ENCODE measurements at regions not wholly inside any gene's neighbourhood (a gene's known extent, or its start where the extent isn't known, plus 50 kb on each side); places are given as distances from the start of the nearest gene placed in this dataset.

- no peaks in the 10 kb centered on the region for H3K27me3 ChIP-seq (ENCODE audit: control insufficient read depth, insufficient read depth, low read length)
- TF ChIP-seq RFX5 (IDR thresholded peaks at IDR 0.05; ENCODE audit: low read depth, low read length) (no peak), CEBPB (IDR thresholded peaks at IDR 0.05; ENCODE audit: low read depth, low read length) (0 out of 2 replicates have a peak, but pooled peaks have one; percentile 17)
- H4K8ac ChIP-seq (ENCODE audit: low read depth in 2 of 2, low read length in 2 of 2) = no peak overlapping the region
- WGBS, 2 experiments (ENCODE audit: extremely low coverage in 2 of 2, insufficient read length in 1 of 2) = no CpG with 5 or more reads among the region's 3 CpGs
- no peaks in the 10 kb centered on the region for H3K9me1 ChIP-seq (ENCODE audit: insufficient read depth, low read length)
- no peak overlapping the region for H2AFZ ChIP-seq (replicated peaks; ENCODE audit: low read length, poor library complexity)
- dilution Hi-C loops (cut with HindIII; ENCODE audit: low sequenced_read_pairs, unreplicated experiment) = no loop called here
- H3K36me3 ChIP-seq (ENCODE audit: control insufficient read depth, insufficient read depth, low read length) = no peaks in the 10 kb centered on the region
- DNase-seq (no peak), ATAC-seq (ENCODE audit: low read depth) (no peak)
- no peak overlapping the region for H2AK5ac ChIP-seq (ENCODE audit: low read depth, low read length)
- H4K91ac ChIP-seq (ENCODE audit: insufficient read depth, low read depth, low read length) = no peak overlapping the region
- H3K56ac ChIP-seq (ENCODE audit: extremely low read depth, insufficient read depth, low read length) = no peak overlapping the region
- no peak overlapping the region for H3K27ac ChIP-seq (ENCODE audit: insufficient read depth, low read length)
- no peak overlapping the region for H3K18ac ChIP-seq (ENCODE audit: low read depth, low read length)
- H4K5ac ChIP-seq (ENCODE audit: low read depth, low read length) = no peak overlapping the region
- H3K9ac ChIP-seq (ENCODE audit: low read depth, low read length) = no peak overlapping the region
- no peak overlapping the region for H3K4ac ChIP-seq (ENCODE audit: low read depth, low read length)
- no peak overlapping the region for H3K23ac ChIP-seq (ENCODE audit: low read depth, low read length)
- no peak overlapping the region for H3K14ac ChIP-seq (replicated peaks; ENCODE audit: low read depth, low read length)
- no TSS peak for BruUV-seq (replicated peaks)
- no peak overlapping the region for H2BK5ac ChIP-seq (ENCODE audit: low read depth, low read length, poor library complexity, severe bottlenecking)
- H3K4me1 ChIP-seq (ENCODE audit: control insufficient read depth, insufficient read depth, low read length) = no peaks in the 10 kb centered on the region
- peaks cover 8% of the 10 kb centered on the region for H3K9me3 ChIP-seq (ENCODE audit: control insufficient read depth, insufficient read depth, low read length)
- intact Hi-C loops (cut with micrococcal nuclease) = no loop called here
- CTCF ChIA-PET = interaction anchor here (0.7 kb wide), 1 partner anchor 1038 kb away, joined by 4 read pairs; no protein-coding TSS in a partner anchor
- H2BK15ac ChIP-seq (ENCODE audit: low read depth, low read length) = no peak overlapping the region
- no peak overlapping the region for H2BK20ac ChIP-seq (ENCODE audit: low read depth, low read length)
- H3K4me2 ChIP-seq (ENCODE audit: low read depth, low read length) = no peak overlapping the region
- no peaks in the 10 kb centered on the region for H3K79me1 ChIP-seq (ENCODE audit: low read depth in 1 of 2, low read length in 2 of 2)
- H4K20me1 ChIP-seq (ENCODE audit: insufficient read depth, low read length) = no peaks in the 10 kb centered on the region
- no peak overlapping the region for H3K4me3 ChIP-seq (ENCODE audit: insufficient read depth, low read depth, low read length)
- no peak overlapping the region for H2BK120ac ChIP-seq (ENCODE audit: low read depth, low read length)
- POLR2A ChIA-PET (ENCODE audit: unreplicated experiment) = no interaction called here
- no peak overlapping the region for H2AK9ac ChIP-seq (replicated peaks; ENCODE audit: low read depth, low read length, poor library complexity)
- in situ Hi-C loops (cut with MboI; ENCODE audit: low sequenced_read_pairs) = no loop called here
Observed at GRCh38 chr14:44353805-44354204, 153.3 kb downstream of the FSCB start.
